Tibial nerve (tissue), 3 donors: ENCODE measurements at regions not wholly inside any gene's neighbourhood (a gene's known extent, or its start where the extent isn't known, plus 50 kb on each side); places are given as distances from the start of the nearest gene placed in this dataset.

Source experiments
- POLR2A ChIP-seq, 2 donors: fragments of 450-650 bp; IDR thresholded peaks; one replicate each; pipeline ENCODE4 v1.6.1; 2017; ENCODE audit warnings: antibody characterized with exemption in 2 of 2, mild to moderate bottlenecking in 2 of 2, moderate library complexity in 2 of 2
- TF ChIP-seq, protein P1 (sequence below), 5 experiments: fragments of 200-600 bp in 3 of 5; fragments of 450-650 bp in 2 of 5; sonication (generic) in 3 of 5; IDR thresholded peaks; one replicate each; pipeline ENCODE4 v1.5.1; 2016 to 2019; ENCODE audit warnings: antibody characterized with exemption in 5 of 5, mild to moderate bottlenecking in 3 of 5, moderate library complexity in 2 of 5

GRCh38 chr15:39503526-39503925, 77.4 kb upstream of the THBS1 start:
- TF ChIP-seq, protein P1, sequence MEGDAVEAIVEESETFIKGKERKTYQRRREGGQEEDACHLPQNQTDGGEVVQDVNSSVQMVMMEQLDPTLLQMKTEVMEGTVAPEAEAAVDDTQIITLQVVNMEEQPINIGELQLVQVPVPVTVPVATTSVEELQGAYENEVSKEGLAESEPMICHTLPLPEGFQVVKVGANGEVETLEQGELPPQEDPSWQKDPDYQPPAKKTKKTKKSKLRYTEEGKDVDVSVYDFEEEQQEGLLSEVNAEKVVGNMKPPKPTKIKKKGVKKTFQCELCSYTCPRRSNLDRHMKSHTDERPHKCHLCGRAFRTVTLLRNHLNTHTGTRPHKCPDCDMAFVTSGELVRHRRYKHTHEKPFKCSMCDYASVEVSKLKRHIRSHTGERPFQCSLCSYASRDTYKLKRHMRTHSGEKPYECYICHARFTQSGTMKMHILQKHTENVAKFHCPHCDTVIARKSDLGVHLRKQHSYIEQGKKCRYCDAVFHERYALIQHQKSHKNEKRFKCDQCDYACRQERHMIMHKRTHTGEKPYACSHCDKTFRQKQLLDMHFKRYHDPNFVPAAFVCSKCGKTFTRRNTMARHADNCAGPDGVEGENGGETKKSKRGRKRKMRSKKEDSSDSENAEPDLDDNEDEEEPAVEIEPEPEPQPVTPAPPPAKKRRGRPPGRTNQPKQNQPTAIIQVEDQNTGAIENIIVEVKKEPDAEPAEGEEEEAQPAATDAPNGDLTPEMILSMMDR (IDR thresholded peaks at IDR 0.05), result no peak
- TF ChIP-seq POLR2A (IDR thresholded peaks at IDR 0.05), result no peak
